Fibroblast of lung (primary cell): ENCODE measurements at regions not wholly inside any gene's neighbourhood (a gene's known extent, or its start where the extent isn't known, plus 50 kb on each side); places are given as distances from the start of the nearest gene placed in this dataset.

Experiments used
- DNase-seq, 2 donors: peaks; one replicate each; pipeline versions ENCODE4 v3.0.0 to v3.0.0-alpha.2; 2010; ENCODE audit warnings: low read depth in 2 of 2
- H2AFZ ChIP-seq: 2 replicates; pipeline ENCODE4 v1.5.1; 2012; ENCODE audit warnings: low read length, control low read depth, inconsistent platforms
- H3K27ac ChIP-seq: 2 replicates; pipeline ENCODE4 v1.5.1; 2011; ENCODE audit warnings: low read length, control low read depth; ENCODE audit not compliant: insufficient read depth
- H3K27me3 ChIP-seq: 2 replicates; pipeline ENCODE4 v1.5.1; 2011; ENCODE audit warnings: mild to moderate bottlenecking, low read length; ENCODE audit not compliant: control insufficient read depth, insufficient read depth
- H3K36me3 ChIP-seq: 2 replicates; pipeline ENCODE4 v1.5.1; 2011; ENCODE audit warnings: low read length; ENCODE audit not compliant: control insufficient read depth, insufficient read depth
- H3K4me1 ChIP-seq: 2 replicates; pipeline ENCODE4 v1.5.1; 2011; ENCODE audit warnings: low read length; ENCODE audit not compliant: control insufficient read depth, insufficient read depth; ENCODE audit errors: extremely low read depth
- H3K4me2 ChIP-seq: 2 replicates; pipeline ENCODE4 v1.5.1; 2011; ENCODE audit warnings: low read length, control low read depth; ENCODE audit not compliant: insufficient read depth; ENCODE audit errors: extremely low read depth
- H3K4me3 ChIP-seq, 4 experiments: fragments of 200-600 bp in 1 of 4; sonication (generic) in 1 of 4; replicated peaks in 1 of 4; 2 replicates each; pipeline ENCODE4 v1.5.1; 2011 to 2016; ENCODE audit warnings: low read length in 4 of 4, low read depth in 3 of 4, mild to moderate bottlenecking in 3 of 4, control low read depth in 2 of 4, inconsistent platforms in 1 of 4, mixed read lengths in 1 of 4; ENCODE audit not compliant: insufficient read depth in 1 of 4; ENCODE audit errors: control extremely low read depth in 1 of 4
- H3K79me2 ChIP-seq: 2 replicates; pipeline ENCODE4 v1.5.1; 2012; ENCODE audit warnings: mild to moderate bottlenecking, low read length, inconsistent platforms; ENCODE audit not compliant: control insufficient read depth, insufficient read depth
- H3K9ac ChIP-seq: 2 replicates; pipeline ENCODE4 v1.5.1; 2011; ENCODE audit warnings: mild to moderate bottlenecking, low read length, control low read depth; ENCODE audit not compliant: insufficient read depth
- H3K9me3 ChIP-seq: 2 replicates; pipeline ENCODE4 v1.5.1; 2012; ENCODE audit warnings: low read depth, low read length; ENCODE audit not compliant: control insufficient read depth, insufficient read depth
- H4K20me1 ChIP-seq: 2 replicates; pipeline ENCODE4 v1.5.1; 2011; ENCODE audit warnings: low read length; ENCODE audit not compliant: control insufficient read depth, insufficient read depth; ENCODE audit errors: extremely low read depth
- CTCF ChIP-seq, 2 donors: IDR thresholded peaks in 1 of 2; conservative IDR thresholded peaks in 1 of 2; 1 replicate in 1 of 2; 2 replicates in 1 of 2; pipeline ENCODE4 v1.5.1; 2011 to 2012; ENCODE audit warnings: low read length in 2 of 2, control low read depth in 1 of 2, inconsistent platforms in 1 of 2, low read depth in 1 of 2, mild to moderate bottlenecking in 1 of 2
- EZH2 ChIP-seq: IDR thresholded peaks from 2 replicates; pipeline ENCODE4 v1.5.1; 2012; ENCODE audit warnings: low read length, control low read depth, mild to moderate bottlenecking; ENCODE audit errors: missing control alignments

- DNase-seq: no peak
- TF ChIP-seq EZH2 (no peak), CTCF (conservative IDR thresholded peaks at IDR 0.05 in 1 of 2, IDR thresholded peaks at IDR 0.05 in 1 of 2; ENCODE audit: low read depth in 1 of 2, low read length in 2 of 2) (no peak)
- Histone ChIP-seq H3K27ac (no peak overlapping the region), H3K27me3 (no peaks in the 10 kb centered on the region), H3K9me3 (no peaks in the 10 kb centered on the region), H4K20me1 (no peaks in the 10 kb centered on the region), H3K4me2 (no peak overlapping the region), H3K79me2 (no peaks in the 10 kb centered on the region), H2AFZ (no peak overlapping the region), H3K4me1 (no peaks in the 10 kb centered on the region), H3K9ac (no peak overlapping the region), H3K4me3 (no peak overlapping the region), H3K36me3 (no peaks in the 10 kb centered on the region)
These were observed 215.9 kb downstream of the EXOC5 start for GRCh38 chr14:57052705-57053302.

DNA sequence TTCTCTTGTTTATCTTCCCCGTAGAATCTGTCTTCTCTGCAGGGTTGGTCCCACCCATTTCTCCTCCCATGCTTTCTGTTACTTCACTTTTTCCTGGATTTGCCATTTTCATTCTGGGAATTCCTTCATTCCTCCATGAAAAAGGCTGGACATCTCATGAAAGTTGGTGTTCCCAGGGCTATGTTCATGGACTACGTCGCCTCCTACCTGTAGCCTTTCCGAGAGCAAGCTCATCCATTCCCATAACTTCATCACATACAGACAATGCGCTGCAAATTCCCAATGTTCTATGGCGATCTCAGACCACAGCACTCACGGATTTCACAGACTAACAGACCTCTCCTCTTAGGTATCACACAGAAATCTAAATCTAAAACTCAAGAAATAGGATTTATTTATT lies 217.1 kb downstream of the EXOC5 start:
- Histone ChIP-seq H3K27ac (no peak overlapping the region), H2AFZ (no peak overlapping the region), H3K4me3 (no peak overlapping the region), H3K79me2 (no peaks in the 10 kb centered on the region), H4K20me1 (no peaks in the 10 kb centered on the region), H3K4me1 (no peaks in the 10 kb centered on the region), H3K9ac (no peak overlapping the region), H3K27me3 (no peaks in the 10 kb centered on the region), H3K36me3 (no peaks in the 10 kb centered on the region), H3K9me3 (no peaks in the 10 kb centered on the region), H3K4me2 (no peak overlapping the region)
- no peak for TF ChIP-seq CTCF (conservative IDR thresholded peaks at IDR 0.05 in 1 of 2, IDR thresholded peaks at IDR 0.05 in 1 of 2; ENCODE audit: low read depth in 1 of 2, low read length in 2 of 2)
- TF ChIP-seq EZH2: no peak
- DNase-seq: no peak

GRCh38 chr14:57049848-57050247 lies 218.9 kb downstream of the EXOC5 start:
- Histone ChIP-seq H3K27me3 (no peaks in the 10 kb centered on the region), H3K4me3 (no peak overlapping the region), H4K20me1 (no peaks in the 10 kb centered on the region), H3K27ac (no peak overlapping the region), H3K36me3 (no peaks in the 10 kb centered on the region), H2AFZ (no peak overlapping the region), H3K79me2 (no peaks in the 10 kb centered on the region), H3K9ac (no peak overlapping the region), H3K4me2 (no peak overlapping the region), H3K9me3 (no peaks in the 10 kb centered on the region), H3K4me1 (no peaks in the 10 kb centered on the region)
- DNase-seq: no peak
- TF ChIP-seq EZH2: no peak
- no peak for TF ChIP-seq CTCF (conservative IDR thresholded peaks at IDR 0.05 in 1 of 2, IDR thresholded peaks at IDR 0.05 in 1 of 2; ENCODE audit: low read depth in 1 of 2, low read length in 2 of 2)
